GM12865 (cell line): ENCODE measurements at regions not wholly inside any gene's neighbourhood (a gene's known extent, or its start where the extent isn't known, plus 50 kb on each side); places are given as distances from the start of the nearest gene placed in this dataset.
A peak's percentile ranks its signal among the peaks of the same experiment; 100 is the strongest.
"Not testable (repeated sequence)": the region's sequence is repeated elsewhere in the genome, so short reads cannot be mapped to it uniquely, and the experiment has no call there.

ENCODE experiments used
- DNase-seq: peaks from one replicate; pipeline ENCODE4 v3.0.0; 2010; ENCODE audit warnings: low read depth
- H3K4me3 ChIP-seq: 2 replicates; pipeline ENCODE4 v1.5.1; 2011; ENCODE audit warnings: mild to moderate bottlenecking, low read depth, low read length, control low read depth
- CTCF ChIP-seq: IDR thresholded peaks from 2 replicates; pipeline ENCODE4 v1.5.1; 2011; ENCODE audit warnings: low read length, control low read depth, low read depth, inconsistent platforms; ENCODE audit not compliant: insufficient read depth; ENCODE audit errors: missing control alignments

DNA sequence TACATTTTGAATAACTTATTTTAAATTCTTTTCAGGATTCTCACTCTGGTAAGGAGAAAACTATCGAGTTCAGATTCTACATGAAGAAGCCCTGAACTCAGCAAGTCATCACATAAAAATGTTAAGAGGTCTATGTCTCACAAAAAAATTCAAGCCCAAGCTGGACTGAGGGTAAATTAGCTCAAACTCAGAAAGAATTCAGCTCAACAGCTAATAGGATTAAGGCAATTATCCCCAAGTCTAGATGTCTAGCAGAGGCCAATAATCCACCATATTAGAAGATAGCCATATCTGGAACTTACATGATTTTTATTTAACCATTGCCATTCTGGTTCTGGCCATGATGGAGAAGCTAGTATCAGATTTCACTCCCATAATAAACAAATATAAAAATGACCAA, 909.7 kb downstream of the PLOD2 start:
- DNase-seq: no peak

DNA sequence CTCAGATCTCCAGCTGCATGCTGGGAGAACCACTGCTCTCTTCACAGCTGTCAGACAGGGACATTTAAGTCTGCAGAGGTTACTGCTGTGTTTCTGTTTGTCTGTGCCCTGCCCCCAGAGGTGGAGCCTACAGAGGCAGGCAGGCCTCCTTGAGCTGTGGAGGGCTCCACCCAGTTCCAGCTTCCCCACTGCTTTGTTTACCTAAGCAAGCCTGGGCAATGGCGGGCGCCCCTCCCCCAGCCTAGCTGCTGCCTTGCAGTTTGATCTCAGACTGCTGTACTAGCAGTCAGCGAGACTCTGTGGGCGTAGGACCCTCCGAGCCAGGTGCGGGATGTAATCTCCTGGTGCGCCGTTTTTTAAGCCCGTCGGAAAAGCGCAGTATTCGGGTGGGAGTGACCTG, 903.0 kb downstream of the PLOD2 start:
- H3K4me3 ChIP-seq, DNase-seq: not testable (repeated sequence)

More for the DNA sequence above, 909.7 kb downstream of the PLOD2 start:
- TF ChIP-seq CTCF: no peak
- no peak overlapping the region for H3K4me3 ChIP-seq

DNA sequence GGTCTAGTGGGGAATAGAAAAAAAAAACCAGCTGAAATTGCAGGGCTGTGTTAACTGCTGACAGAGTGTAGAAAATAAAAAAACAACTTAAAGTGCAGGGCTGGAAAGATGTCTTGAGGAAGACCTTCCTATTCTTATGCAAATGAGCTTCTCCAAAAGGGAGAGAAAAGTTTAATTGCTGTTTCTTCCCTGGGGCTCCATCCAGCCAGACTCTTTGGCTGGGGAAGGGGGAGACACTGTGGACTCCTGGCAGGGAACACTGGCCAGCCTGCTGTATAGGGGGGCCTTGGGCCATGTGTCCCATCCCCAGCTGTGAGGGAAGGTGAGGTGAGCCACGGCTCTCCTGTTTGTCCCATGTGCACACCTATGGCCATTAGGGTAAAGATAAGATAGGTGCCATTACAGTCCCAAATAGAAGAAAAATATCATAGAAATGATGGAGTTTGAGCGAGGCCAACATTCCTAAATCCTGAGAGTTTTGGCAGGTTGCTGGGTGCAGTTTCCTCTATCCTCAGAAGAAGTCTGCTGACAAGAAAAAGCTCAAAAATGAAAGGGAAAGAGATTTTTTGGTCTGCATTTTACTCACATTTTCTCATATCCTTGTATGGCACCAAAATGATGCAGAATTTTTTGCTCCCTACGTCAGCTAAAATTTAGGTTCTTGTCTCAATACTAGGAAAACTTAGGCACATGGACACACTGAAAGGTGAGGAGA, 901.7 kb downstream of the PLOD2 start:
- H3K4me3 ChIP-seq: no peak overlapping the region
- no peak for TF ChIP-seq CTCF
- DNase-seq: no peak

- not testable (repeated sequence) for H3K4me3 ChIP-seq, DNase-seq
Measured at GRCh38 chr3:145263458-145263857, 897.5 kb downstream of the PLOD2 start.

DNA sequence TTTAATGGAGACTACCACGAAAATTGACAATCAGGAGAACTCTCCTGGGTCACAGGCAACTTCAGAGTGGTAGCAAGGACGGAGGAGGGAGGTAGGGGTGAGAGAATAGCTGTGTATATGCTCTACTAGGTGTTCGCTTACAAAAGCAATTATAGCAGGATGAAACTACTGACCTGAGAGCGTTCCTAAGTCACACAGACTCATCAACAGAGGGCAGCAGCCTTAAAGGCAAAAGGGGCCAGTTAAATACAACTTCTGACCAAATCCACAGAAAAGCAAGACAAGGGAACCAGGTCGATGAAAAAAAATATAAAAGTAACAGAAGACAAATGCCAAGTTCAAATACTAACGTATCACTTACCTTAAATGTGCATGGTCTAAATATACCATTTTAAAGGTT, 894.6 kb downstream of the PLOD2 start:
- no peak overlapping the region for H3K4me3 ChIP-seq
- no peak for TF ChIP-seq CTCF
- DNase-seq: peak; percentile 12

GRCh38 chr3:145269106-145269505, 891.9 kb downstream of the PLOD2 start:
- no peak for TF ChIP-seq CTCF
- H3K4me3 ChIP-seq: no peak overlapping the region
- DNase-seq: no peak

GRCh38 chr3:145272684-145273083, 888.3 kb downstream of the PLOD2 start:
- no peak for DNase-seq

More at GRCh38 chr3:145272684-145273083, 888.3 kb downstream of the PLOD2 start:
- H3K4me3 ChIP-seq: no peak overlapping the region
- TF ChIP-seq CTCF: no peak
